ENCODE measurements at regions not wholly inside any gene's neighbourhood (a gene's known extent, or its start where the extent isn't known, plus 50 kb on each side); places are given as distances from the start of the nearest gene placed in this dataset.

- ATAC-seq: no peak
- TF ChIP-seq OSR1 (CRISPR knock-in tag; IDR thresholded peaks at IDR 0.05) (no peak), SNAI2 (CRISPR knock-in tag; IDR thresholded peaks at IDR 0.05) (no peak), ZNF70 (CRISPR knock-in tag; IDR thresholded peaks at IDR 0.05) (no peak), ZNF8 (CRISPR knock-in tag; IDR thresholded peaks at IDR 0.05) (no peak)
- TF ChIP-seq, protein P1, sequence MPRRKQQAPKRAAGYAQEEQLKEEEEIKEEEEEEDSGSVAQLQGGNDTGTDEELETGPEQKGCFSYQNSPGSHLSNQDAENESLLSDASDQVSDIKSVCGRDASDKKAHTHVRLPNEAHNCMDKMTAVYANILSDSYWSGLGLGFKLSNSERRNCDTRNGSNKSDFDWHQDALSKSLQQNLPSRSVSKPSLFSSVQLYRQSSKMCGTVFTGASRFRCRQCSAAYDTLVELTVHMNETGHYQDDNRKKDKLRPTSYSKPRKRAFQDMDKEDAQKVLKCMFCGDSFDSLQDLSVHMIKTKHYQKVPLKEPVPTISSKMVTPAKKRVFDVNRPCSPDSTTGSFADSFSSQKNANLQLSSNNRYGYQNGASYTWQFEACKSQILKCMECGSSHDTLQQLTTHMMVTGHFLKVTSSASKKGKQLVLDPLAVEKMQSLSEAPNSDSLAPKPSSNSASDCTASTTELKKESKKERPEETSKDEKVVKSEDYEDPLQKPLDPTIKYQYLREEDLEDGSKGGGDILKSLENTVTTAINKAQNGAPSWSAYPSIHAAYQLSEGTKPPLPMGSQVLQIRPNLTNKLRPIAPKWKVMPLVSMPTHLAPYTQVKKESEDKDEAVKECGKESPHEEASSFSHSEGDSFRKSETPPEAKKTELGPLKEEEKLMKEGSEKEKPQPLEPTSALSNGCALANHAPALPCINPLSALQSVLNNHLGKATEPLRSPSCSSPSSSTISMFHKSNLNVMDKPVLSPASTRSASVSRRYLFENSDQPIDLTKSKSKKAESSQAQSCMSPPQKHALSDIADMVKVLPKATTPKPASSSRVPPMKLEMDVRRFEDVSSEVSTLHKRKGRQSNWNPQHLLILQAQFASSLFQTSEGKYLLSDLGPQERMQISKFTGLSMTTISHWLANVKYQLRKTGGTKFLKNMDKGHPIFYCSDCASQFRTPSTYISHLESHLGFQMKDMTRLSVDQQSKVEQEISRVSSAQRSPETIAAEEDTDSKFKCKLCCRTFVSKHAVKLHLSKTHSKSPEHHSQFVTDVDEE (CRISPR knock-in tag; IDR thresholded peaks at IDR 0.05): no peak
Observed at GRCh38 chr5:19179571-19179970, 808.4 kb downstream of the CDH18 start.

DNA sequence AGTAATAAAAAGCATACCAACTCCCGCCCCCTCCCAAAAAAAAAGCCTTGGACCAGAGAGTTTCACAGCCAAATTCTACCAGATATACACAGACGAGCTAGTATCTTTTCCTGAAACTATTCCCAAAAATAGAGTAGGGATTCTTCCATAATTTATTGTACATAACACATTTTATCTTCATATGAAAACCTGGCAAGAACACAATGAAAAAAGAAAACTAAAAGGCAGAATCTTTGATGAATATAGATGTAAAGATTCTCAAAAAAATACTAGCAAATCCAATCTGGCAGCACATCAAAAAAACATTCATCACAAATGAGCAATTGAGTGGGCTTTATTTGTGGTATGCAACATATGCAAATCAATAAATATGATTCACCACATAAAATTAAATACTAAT, 798.8 kb downstream of the CDH18 start:
- ATAC-seq: no peak
- TF ChIP-seq RARB (CRISPR knock-in tag; IDR thresholded peaks at IDR 0.05) (no peak), ESRRG (CRISPR knock-in tag; IDR thresholded peaks at IDR 0.05) (no peak), ZNF8 (CRISPR knock-in tag; IDR thresholded peaks at IDR 0.05) (no peak), CSDC2 (CRISPR knock-in tag; IDR thresholded peaks at IDR 0.05) (no peak), GLIS3 (CRISPR knock-in tag; IDR thresholded peaks at IDR 0.05) (no peak), ISL1 (CRISPR knock-in tag; IDR thresholded peaks at IDR 0.05) (no peak), ZFP30 (CRISPR knock-in tag; IDR thresholded peaks at IDR 0.05) (no peak)
- TF ChIP-seq, protein P1 (CRISPR knock-in tag; IDR thresholded peaks at IDR 0.05): no peak
- TF ChIP-seq, protein P2, sequence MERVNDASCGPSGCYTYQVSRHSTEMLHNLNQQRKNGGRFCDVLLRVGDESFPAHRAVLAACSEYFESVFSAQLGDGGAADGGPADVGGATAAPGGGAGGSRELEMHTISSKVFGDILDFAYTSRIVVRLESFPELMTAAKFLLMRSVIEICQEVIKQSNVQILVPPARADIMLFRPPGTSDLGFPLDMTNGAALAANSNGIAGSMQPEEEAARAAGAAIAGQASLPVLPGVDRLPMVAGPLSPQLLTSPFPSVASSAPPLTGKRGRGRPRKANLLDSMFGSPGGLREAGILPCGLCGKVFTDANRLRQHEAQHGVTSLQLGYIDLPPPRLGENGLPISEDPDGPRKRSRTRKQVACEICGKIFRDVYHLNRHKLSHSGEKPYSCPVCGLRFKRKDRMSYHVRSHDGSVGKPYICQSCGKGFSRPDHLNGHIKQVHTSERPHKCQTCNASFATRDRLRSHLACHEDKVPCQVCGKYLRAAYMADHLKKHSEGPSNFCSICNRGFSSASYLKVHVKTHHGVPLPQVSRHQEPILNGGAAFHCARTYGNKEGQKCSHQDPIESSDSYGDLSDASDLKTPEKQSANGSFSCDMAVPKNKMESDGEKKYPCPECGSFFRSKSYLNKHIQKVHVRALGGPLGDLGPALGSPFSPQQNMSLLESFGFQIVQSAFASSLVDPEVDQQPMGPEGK (CRISPR knock-in tag; IDR thresholded peaks at IDR 0.05; ENCODE audit: borderline replicate concordance): no peak
- TF ChIP-seq, protein P3, sequence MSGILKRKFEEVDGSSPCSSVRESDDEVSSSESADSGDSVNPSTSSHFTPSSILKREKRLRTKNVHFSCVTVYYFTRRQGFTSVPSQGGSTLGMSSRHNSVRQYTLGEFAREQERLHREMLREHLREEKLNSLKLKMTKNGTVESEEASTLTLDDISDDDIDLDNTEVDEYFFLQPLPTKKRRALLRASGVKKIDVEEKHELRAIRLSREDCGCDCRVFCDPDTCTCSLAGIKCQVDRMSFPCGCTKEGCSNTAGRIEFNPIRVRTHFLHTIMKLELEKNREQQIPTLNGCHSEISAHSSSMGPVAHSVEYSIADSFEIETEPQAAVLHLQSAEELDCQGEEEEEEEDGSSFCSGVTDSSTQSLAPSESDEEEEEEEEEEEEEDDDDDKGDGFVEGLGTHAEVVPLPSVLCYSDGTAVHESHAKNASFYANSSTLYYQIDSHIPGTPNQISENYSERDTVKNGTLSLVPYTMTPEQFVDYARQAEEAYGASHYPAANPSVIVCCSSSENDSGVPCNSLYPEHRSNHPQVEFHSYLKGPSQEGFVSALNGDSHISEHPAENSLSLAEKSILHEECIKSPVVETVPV (CRISPR knock-in tag; IDR thresholded peaks at IDR 0.05): no peak

DNA sequence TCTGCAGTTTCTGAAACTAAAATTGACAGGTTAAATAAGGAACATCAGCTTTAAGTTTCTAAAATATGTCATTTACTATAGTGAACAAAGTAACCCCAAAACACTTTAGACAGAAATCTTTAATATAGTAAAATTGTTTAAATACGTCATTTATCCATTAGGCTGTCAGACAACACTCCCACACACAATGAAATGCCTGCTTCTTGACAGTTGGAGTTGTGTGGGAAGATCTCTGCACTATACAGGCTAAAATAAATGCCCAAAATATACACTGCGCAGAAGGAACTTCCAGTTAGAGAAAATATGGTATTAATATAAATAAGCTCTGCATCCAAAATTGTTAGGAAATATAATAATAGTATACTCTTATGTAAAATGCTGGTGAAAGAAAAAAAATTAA, 794.4 kb downstream of the CDH18 start:
- no peak for ATAC-seq
- TF ChIP-seq, protein P3 (CRISPR knock-in tag; IDR thresholded peaks at IDR 0.05): no peak
- TF ChIP-seq ZFP3 (CRISPR knock-in tag; IDR thresholded peaks at IDR 0.05): no peak
- TF ChIP-seq ZNF8 (CRISPR knock-in tag; IDR thresholded peaks at IDR 0.05): no peak
- TF ChIP-seq ARNTL (CRISPR knock-in tag; IDR thresholded peaks at IDR 0.05; ENCODE audit: borderline replicate concordance, low read depth): no peak
- TF ChIP-seq RARB (CRISPR knock-in tag; IDR thresholded peaks at IDR 0.05): no peak
- TF ChIP-seq ISL1 (CRISPR knock-in tag; IDR thresholded peaks at IDR 0.05): no peak
- no peak for TF ChIP-seq ZFP30 (CRISPR knock-in tag; IDR thresholded peaks at IDR 0.05)
- TF ChIP-seq BACH2 (CRISPR knock-in tag; IDR thresholded peaks at IDR 0.05; ENCODE audit: borderline replicate concordance): no peak
- no peak for TF ChIP-seq ZNF565 (CRISPR knock-in tag; conservative IDR thresholded peaks at IDR 0.05; ENCODE audit: low read depth)
- TF ChIP-seq PPARA (CRISPR knock-in tag; IDR thresholded peaks at IDR 0.05; ENCODE audit: borderline replicate concordance): no peak
- TF ChIP-seq ESRRG (CRISPR knock-in tag; IDR thresholded peaks at IDR 0.05): no peak
- no peak for TF ChIP-seq GLIS3 (CRISPR knock-in tag; IDR thresholded peaks at IDR 0.05)
- no peak for TF ChIP-seq ZC3H10 (CRISPR knock-in tag; IDR thresholded peaks at IDR 0.05)
- TF ChIP-seq, protein P1 (CRISPR knock-in tag; IDR thresholded peaks at IDR 0.05): no peak
- TF ChIP-seq TOX (CRISPR knock-in tag; IDR thresholded peaks at IDR 0.05; ENCODE audit: borderline replicate concordance): no peak
- no peak for TF ChIP-seq SNAI2 (CRISPR knock-in tag; IDR thresholded peaks at IDR 0.05)
- TF ChIP-seq, protein P4, sequence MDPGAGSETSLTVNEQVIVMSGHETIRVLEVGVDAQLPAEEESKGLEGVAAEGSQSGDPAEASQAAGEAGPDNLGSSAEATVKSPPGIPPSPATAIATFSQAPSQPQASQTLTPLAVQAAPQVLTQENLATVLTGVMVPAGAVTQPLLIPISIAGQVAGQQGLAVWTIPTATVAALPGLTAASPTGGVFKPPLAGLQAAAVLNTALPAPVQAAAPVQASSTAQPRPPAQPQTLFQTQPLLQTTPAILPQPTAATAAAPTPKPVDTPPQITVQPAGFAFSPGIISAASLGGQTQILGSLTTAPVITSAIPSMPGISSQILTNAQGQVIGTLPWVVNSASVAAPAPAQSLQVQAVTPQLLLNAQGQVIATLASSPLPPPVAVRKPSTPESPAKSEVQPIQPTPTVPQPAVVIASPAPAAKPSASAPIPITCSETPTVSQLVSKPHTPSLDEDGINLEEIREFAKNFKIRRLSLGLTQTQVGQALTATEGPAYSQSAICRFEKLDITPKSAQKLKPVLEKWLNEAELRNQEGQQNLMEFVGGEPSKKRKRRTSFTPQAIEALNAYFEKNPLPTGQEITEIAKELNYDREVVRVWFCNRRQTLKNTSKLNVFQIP (CRISPR knock-in tag; IDR thresholded peaks at IDR 0.05; ENCODE audit: borderline replicate concordance, low read depth): no peak
- TF ChIP-seq TCF4 (CRISPR knock-in tag; IDR thresholded peaks at IDR 0.05; ENCODE audit: borderline replicate concordance): no peak
